GM18909 (cell line): ENCODE measurements at regions not wholly inside any gene's neighbourhood (a gene's known extent, or its start where the extent isn't known, plus 50 kb on each side); places are given as distances from the start of the nearest gene placed in this dataset.
"Not testable (repeated sequence)": the region's sequence is repeated elsewhere in the genome, so short reads cannot be mapped to it uniquely, and the experiment has no call there.

ENCODE experiments used
- ATAC-seq: cut with Tn5 transposase; IDR thresholded peaks from one replicate; pipeline ENCODE4 v1.9.1; 2021; ENCODE audit warnings: mild to moderate bottlenecking; ENCODE audit not compliant: unreplicated experiment, poor library complexity

GRCh38 chr5:110269478-110270142 lies 456.9 kb downstream of the TMEM232 start:
- no peak for ATAC-seq

- no peak for ATAC-seq
Observed at GRCh38 chr5:110275878-110276277, 450.6 kb downstream of the TMEM232 start.

GRCh38 chr5:110278449-110278848 lies 448.0 kb downstream of the TMEM232 start:
- ATAC-seq: not testable (repeated sequence)

DNA sequence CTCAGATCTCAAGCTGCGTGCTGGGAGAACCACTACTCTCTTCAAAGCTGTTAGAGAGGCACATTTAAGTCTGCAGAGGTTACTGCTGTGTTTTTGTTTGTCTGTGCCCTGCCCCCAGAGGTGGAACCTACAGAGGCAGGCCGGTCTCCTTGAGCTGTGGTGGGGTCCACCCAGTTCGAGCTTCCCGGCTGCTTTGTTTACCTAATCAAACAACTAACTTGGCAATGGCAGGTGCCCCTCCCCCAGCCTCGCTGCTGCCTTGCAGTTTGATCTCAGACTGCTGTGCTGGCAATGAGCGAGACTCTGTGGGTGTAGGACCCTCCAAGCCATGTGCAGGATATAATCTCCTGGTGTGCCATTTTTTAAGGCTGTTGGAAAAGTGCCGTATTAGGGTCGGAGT lies 442.4 kb downstream of the TMEM232 start:
- not testable (repeated sequence) for ATAC-seq

DNA sequence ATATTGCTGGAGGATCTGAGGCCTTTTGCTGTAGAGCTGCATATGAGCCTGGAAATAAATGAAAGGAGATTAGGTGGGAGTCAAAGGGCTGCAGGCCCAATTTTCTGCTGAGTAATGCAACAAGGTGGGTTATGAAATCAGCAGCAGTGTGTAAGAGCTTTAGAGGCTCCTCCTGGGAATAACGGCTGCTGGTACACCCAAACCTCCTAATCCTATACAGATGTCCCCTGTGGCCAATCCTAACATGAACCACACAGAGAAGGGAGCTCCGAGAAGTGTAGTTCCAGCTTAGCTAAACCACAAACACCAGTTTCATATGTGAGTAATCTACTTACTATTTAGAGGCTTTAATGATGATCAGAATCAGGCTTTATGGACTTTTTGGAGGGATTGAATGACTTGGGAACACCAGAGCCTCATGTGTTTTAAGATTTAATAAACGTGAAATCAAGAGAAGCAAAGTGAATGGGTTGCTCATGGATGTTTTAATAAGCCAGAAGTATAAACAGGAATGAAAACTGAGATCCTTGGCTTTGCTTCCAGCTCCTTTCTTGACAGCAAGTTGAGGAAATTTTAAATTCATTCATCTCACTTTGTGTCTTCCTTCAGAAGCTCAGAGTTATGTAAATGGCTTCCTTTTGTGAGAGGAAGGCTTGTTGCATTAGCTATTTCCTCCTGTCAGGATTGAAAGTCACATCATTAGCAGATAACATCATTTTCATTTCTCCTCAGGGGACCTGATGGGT lies 437.5 kb downstream of the TMEM232 start:
- ATAC-seq: no peak

GRCh38 chr5:110289512-110289810 lies 437.0 kb downstream of the TMEM232 start:
- ATAC-seq: no peak

DNA sequence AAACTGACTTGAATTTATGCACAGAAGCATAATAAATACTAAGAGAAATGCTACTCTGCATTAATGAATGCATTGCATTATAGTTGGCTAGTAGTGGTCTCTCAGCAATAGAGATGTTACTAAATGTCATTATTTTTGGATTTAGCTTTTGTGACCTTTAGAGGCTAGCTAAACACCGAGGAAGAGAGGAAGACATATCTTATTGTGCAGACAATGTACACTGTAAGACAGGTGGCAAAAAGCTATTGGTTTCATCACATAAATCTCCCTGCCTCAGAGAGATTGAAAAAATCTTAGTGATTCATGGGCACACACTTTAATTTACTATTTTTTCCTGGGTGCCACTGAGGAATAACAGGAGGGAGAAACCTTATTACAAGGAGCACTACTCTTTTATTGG lies 435.9 kb downstream of the TMEM232 start:
- no peak for ATAC-seq

DNA sequence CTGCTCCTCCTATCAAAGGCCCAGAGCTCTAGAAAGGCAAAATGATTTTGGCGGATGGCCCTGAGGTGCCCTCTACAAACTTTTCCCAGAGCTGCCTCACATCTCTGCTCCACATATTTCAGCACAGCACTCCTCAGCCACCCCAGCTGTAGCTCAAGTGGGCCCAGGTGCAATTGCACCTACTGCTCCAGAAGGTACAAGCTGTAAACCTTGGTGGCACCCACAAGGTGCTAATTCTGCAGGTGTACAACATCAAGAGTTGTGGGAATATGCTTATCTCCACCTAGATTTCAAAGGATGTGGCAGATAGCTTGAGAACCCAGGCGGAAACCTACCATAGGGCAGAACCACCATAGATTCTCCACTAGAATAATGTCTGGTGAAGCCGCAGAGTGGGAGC lies 432.2 kb downstream of the TMEM232 start:
- no peak for ATAC-seq

- no peak for ATAC-seq
Observed at GRCh38 chr5:110297152-110297670, 429.3 kb downstream of the TMEM232 start.

DNA sequence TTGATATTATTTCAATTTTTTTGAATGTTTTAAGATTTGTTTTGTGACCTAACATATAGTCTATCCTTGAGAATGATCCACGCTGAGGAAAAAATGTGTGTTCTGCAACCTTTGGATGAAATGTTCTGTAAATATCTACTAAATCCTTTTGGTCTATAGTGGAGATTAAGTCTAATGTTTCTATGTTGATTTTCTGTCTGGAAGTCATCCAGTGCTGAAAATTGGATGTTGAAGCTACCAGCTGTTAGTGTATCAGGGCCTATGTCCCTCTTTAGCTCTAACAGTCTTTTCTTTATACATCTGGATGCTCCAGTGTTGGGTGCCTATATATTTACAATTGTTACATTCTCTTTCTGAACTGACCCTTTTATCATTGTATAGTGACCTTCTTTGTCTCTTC lies 422.3 kb downstream of the TMEM232 start:
- ATAC-seq: no peak

- no peak for ATAC-seq
Observed at GRCh38 chr5:110306650-110307049, 419.8 kb downstream of the TMEM232 start.

DNA sequence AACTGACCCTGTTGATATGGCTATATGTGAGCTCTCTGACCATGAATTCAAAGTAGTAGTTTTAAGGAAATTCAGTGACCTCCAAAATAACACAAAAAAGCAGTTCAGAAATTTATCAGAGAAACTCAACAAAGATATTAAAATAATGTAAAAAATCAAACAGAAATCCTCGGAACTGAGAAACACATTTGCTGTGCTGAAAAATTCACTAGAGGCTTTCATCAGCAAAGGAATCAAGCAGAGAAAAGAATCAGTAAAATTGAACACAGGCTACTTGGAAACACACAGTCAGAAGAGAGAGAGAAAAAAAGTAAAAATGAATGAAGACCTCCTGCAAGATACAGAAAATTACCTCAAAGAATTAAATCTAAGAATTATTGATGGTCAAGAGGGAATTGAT lies 417.2 kb downstream of the TMEM232 start:
- ATAC-seq: no peak

- ATAC-seq: not testable (repeated sequence)
Observed at GRCh38 chr5:110316566-110316965, 409.9 kb downstream of the TMEM232 start.

GRCh38 chr5:110321117-110321516 lies 405.4 kb downstream of the TMEM232 start:
- no peak for ATAC-seq

DNA sequence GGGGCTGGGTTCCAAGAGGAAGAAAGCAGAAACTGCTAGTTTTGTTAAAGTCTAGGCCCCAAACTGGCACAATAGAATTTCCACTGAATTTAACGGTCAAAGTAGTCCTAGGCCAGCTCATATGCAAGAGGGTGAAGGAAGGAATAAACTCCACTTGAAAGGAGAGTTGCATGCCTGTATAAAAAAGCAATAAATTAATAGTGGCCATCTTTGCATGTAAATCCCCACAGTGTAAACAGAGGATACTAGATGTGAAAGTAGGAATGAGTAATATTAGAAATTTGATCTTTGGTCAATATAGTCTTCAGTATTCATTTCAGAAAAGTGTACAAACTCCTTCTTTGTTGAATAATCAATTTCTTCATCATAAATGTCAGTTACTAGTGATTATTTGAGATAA lies 403.1 kb downstream of the TMEM232 start:
- ATAC-seq: no peak

DNA sequence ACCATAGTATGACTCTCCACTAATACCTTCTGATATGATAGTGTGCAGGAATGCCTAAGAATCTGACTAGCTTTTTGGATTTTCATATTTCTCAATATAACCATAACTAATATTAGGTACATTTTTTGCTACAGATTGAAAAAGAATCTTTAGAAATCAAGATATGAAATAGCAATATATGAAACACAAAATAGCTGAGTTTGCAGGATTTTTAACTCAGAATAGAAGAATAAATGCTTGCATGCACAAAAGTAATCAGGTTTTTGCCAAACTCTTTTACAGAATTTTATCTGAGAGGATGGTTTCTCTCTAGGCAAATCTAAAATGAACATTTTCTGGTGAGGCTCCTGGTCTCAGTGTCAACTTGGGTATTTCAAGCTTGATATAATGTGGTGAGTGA lies 402.6 kb downstream of the TMEM232 start:
- ATAC-seq: no peak

DNA sequence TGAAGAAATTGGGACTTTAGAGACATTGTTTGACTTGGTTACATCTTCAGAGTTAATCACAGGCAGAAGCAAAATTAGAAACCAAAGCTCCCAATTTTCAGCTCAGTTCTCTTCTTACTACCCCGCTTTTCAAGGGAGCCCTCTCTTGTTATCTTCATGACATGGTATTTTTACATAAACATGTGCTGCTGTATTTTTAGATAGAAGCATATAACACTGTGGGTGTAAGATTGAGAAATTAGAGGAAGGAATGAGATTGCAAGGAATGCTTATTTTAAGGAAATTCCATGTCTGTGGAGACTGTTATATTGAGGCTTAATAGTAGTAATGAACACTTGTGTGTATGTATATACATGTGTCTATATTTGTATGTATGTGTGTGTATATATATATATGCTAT lies 401.6 kb downstream of the TMEM232 start:
- no peak for ATAC-seq

- ATAC-seq: no peak
Observed at GRCh38 chr5:110329955-110330525, 396.4 kb downstream of the TMEM232 start.

DNA sequence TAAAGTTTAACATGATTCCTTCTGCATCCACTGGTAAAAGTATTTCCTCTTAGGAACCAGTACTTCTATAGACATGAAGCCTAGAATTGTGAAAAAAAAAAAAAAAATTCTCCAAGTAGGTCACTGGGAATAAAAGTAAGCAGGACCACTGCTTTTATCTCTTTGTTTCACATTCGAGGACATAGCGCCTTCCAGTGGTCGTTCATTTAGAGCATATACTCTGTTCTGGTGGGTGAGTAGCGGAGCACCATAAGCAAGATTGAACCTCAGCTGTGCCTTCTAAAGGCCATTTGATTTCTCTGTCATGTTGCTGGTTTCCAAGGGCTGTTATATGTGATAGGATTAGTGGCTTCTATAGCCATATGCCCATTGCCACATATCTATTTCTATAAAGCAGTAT lies 393.1 kb downstream of the TMEM232 start:
- ATAC-seq: no peak

- ATAC-seq: no peak
Observed at GRCh38 chr5:110335361-110336066, 391.0 kb downstream of the TMEM232 start.
